Gastrocnemius medialis (tissue), 4 donors: ENCODE measurements at regions not wholly inside any gene's neighbourhood (a gene's known extent, or its start where the extent isn't known, plus 50 kb on each side); places are given as distances from the start of the nearest gene placed in this dataset.

ENCODE experiments used
- POLR2A ChIP-seq, 2 donors: fragments of 450-650 bp; IDR thresholded peaks; one replicate each; pipeline ENCODE4 v1.6.1; 2017; ENCODE audit warnings: antibody characterized with exemption in 2 of 2, mild to moderate bottlenecking in 2 of 2, moderate library complexity in 2 of 2
- TF ChIP-seq, protein P1 (sequence below), 5 experiments: fragments of 450-650 bp in 3 of 5; fragments of 200-600 bp in 2 of 5; sonication (generic) in 2 of 5; IDR thresholded peaks in 4 of 5; conservative IDR thresholded peaks in 1 of 5; 1 replicate in 4 of 5; 2 replicates in 1 of 5; pipeline ENCODE4 v1.5.1; 2016 to 2019; ENCODE audit warnings: antibody characterized with exemption in 5 of 5, mild to moderate bottlenecking in 3 of 5, moderate library complexity in 3 of 5

GRCh38 chr16:86303787-86304678, 206.3 kb upstream of the FOXF1 start:
- TF ChIP-seq, protein P1, sequence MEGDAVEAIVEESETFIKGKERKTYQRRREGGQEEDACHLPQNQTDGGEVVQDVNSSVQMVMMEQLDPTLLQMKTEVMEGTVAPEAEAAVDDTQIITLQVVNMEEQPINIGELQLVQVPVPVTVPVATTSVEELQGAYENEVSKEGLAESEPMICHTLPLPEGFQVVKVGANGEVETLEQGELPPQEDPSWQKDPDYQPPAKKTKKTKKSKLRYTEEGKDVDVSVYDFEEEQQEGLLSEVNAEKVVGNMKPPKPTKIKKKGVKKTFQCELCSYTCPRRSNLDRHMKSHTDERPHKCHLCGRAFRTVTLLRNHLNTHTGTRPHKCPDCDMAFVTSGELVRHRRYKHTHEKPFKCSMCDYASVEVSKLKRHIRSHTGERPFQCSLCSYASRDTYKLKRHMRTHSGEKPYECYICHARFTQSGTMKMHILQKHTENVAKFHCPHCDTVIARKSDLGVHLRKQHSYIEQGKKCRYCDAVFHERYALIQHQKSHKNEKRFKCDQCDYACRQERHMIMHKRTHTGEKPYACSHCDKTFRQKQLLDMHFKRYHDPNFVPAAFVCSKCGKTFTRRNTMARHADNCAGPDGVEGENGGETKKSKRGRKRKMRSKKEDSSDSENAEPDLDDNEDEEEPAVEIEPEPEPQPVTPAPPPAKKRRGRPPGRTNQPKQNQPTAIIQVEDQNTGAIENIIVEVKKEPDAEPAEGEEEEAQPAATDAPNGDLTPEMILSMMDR (IDR thresholded peaks at IDR 0.05 in 4 of 5, conservative IDR thresholded peaks at IDR 0.05 in 1 of 5): no peak
- no peak for TF ChIP-seq POLR2A (IDR thresholded peaks at IDR 0.05)
